Adrenal gland (tissue), 5 donors: ENCODE measurements at regions not wholly inside any gene's neighbourhood (a gene's known extent, or its start where the extent isn't known, plus 50 kb on each side); places are given as distances from the start of the nearest gene placed in this dataset.

Experiments
- CTCF ChIP-seq, 6 experiments: fragments of 450-650 bp in 4 of 6; fragments of 200-600 bp in 2 of 6; sonication (generic) in 1 of 6; IDR thresholded peaks; 1 replicate in 5 of 6; 2 replicates in 1 of 6; pipeline versions ENCODE4 v1.5.1 to v1.8.0; 2016 to 2021; ENCODE audit warnings: antibody characterized with exemption in 6 of 6, mild to moderate bottlenecking in 2 of 6, moderate library complexity in 1 of 6
- POLR2A ChIP-seq, 2 donors: fragments of 450-650 bp; IDR thresholded peaks; one replicate each; pipeline ENCODE4 v1.6.1; 2017; ENCODE audit warnings: antibody characterized with exemption in 2 of 2, mild to moderate bottlenecking in 2 of 2, moderate library complexity in 1 of 2
- donor health status: DM: no; HTN: no; CAD: no.

- TF ChIP-seq CTCF (IDR thresholded peaks at IDR 0.05) (no peak), POLR2A (IDR thresholded peaks at IDR 0.05) (no peak)
These were observed 1430.8 kb downstream of the REEP3 start for GRCh38 chr10:64952042-64952441.
